Hepatocyte (in vitro differentiated cells): ENCODE measurements at regions not wholly inside any gene's neighbourhood (a gene's known extent, or its start where the extent isn't known, plus 50 kb on each side); places are given as distances from the start of the nearest gene placed in this dataset.

ENCODE experiments used
- DNase-seq: peaks from one replicate; pipeline ENCODE4 v3.0.0-alpha.2; 2016; ENCODE audit warnings: low spot score
- H2AFZ ChIP-seq: fragments of 200-600 bp; sonication (generic); 2 replicates; pipeline ENCODE4 v1.6.0; 2016; ENCODE audit warnings: antibody characterized with exemption, mild to moderate bottlenecking
- H3K27ac ChIP-seq: fragments of 200-600 bp; sonication (generic); 2 replicates; pipeline ENCODE4 v1.5.1; 2016; ENCODE audit warnings: mild to moderate bottlenecking
- H3K27me3 ChIP-seq: fragments of 200-600 bp; sonication (generic); 2 replicates; pipeline ENCODE4 v1.6.1; 2016
- H3K36me3 ChIP-seq: fragments of 200-600 bp; sonication (generic); replicated peaks from 2 replicates; pipeline ENCODE4 v1.5.1; 2016; ENCODE audit warnings: low read depth; ENCODE audit not compliant: insufficient read depth
- H3K4me1 ChIP-seq: fragments of 200-600 bp; sonication (generic); 2 replicates; pipeline ENCODE4 v1.5.1; 2016; ENCODE audit warnings: mild to moderate bottlenecking, moderate library complexity; ENCODE audit not compliant: insufficient read depth
- H3K4me2 ChIP-seq: fragments of 200-600 bp; sonication (generic); 2 replicates; pipeline ENCODE4 v1.6.0; 2016
- H3K4me3 ChIP-seq: fragments of 200-600 bp; sonication (generic); 2 replicates; pipeline ENCODE4 v1.5.1; 2016; ENCODE audit warnings: mild to moderate bottlenecking
- H3K79me2 ChIP-seq: fragments of 200-600 bp; sonication (generic); 2 replicates; pipeline ENCODE4 v1.6.0; 2017; ENCODE audit warnings: mild to moderate bottlenecking
- H3K9me2 ChIP-seq: fragments of 200-600 bp; sonication (generic); replicated peaks from 2 replicates; pipeline ENCODE4 v1.6.0; 2017; ENCODE audit warnings: mild to moderate bottlenecking; ENCODE audit not compliant: insufficient read depth
- H3K9me3 ChIP-seq: fragments of 200-600 bp; sonication (generic); 2 replicates; pipeline ENCODE4 v1.5.1; 2016; ENCODE audit warnings: low read depth, mild to moderate bottlenecking
- H4K20me1 ChIP-seq: fragments of 200-600 bp; sonication (generic); 2 replicates; pipeline ENCODE4 v1.6.0; 2016; ENCODE audit warnings: mild to moderate bottlenecking; ENCODE audit not compliant: insufficient read depth, poor library complexity, severe bottlenecking
- EZH2 ChIP-seq: fragments of 200-600 bp; sonication (generic); IDR thresholded peaks from 2 replicates; pipeline ENCODE4 v1.6.1; 2016; ENCODE audit warnings: antibody characterized with exemption, mild to moderate bottlenecking, borderline replicate concordance
- EZH2phosphoT487 ChIP-seq: fragments of 200-600 bp; sonication (generic); IDR thresholded peaks from one replicate; pipeline ENCODE4 v1.6.1; 2018; ENCODE audit warnings: antibody characterized with exemption, mild to moderate bottlenecking, low read depth, moderate library complexity; ENCODE audit not compliant: unreplicated experiment, severe bottlenecking
- WGBS: methylation state at CpG from one replicate; pipeline ENCODE4 v1.1.6; 2016; ENCODE audit warnings: low lambda C conversion rate; ENCODE audit errors: missing lambda C conversion rate; 5-methylcytosine and 5-hydroxymethylcytosine counted together
- TF ChIP-seq, protein P1 (sequence below): fragments of 200-600 bp; sonication (generic); IDR thresholded peaks from 2 replicates; pipeline ENCODE4 v1.5.1; 2016; ENCODE audit warnings: antibody characterized with exemption, mild to moderate bottlenecking; ENCODE audit not compliant: poor library complexity

DNA sequence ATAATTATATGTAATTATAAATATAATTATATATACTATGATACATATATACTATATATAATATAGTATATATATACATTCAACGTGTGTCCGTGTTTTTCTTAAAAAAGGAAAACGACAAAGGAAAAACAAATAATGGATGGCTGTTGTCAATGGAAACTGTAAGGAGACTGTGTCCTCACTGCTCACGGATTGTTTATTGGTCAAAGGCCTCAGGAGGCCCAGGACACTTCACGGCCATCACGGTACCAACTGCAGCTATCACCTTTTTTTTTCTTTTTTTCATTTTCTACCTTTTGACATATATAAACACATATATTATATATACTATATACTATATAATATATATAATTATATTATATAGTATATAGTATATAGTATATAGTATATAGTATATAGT is 113.4 kb downstream of the SPTSSA start:
- H3K4me3 ChIP-seq: no peak overlapping the region
- 90% methylated on average over 6 of the region's 6 CpGs for WGBS
- no peaks in the 10 kb centered on the region for H3K79me2 ChIP-seq
- H3K36me3 ChIP-seq: no peaks in the 10 kb centered on the region
- H3K9me2 ChIP-seq: no peaks in the 10 kb centered on the region
- H3K9me3 ChIP-seq: no peaks in the 10 kb centered on the region
- TF ChIP-seq EZH2: no peak
- TF ChIP-seq, protein P1, sequence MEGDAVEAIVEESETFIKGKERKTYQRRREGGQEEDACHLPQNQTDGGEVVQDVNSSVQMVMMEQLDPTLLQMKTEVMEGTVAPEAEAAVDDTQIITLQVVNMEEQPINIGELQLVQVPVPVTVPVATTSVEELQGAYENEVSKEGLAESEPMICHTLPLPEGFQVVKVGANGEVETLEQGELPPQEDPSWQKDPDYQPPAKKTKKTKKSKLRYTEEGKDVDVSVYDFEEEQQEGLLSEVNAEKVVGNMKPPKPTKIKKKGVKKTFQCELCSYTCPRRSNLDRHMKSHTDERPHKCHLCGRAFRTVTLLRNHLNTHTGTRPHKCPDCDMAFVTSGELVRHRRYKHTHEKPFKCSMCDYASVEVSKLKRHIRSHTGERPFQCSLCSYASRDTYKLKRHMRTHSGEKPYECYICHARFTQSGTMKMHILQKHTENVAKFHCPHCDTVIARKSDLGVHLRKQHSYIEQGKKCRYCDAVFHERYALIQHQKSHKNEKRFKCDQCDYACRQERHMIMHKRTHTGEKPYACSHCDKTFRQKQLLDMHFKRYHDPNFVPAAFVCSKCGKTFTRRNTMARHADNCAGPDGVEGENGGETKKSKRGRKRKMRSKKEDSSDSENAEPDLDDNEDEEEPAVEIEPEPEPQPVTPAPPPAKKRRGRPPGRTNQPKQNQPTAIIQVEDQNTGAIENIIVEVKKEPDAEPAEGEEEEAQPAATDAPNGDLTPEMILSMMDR: no peak
- H3K27ac ChIP-seq: no peak overlapping the region
- DNase-seq: no peak
- no peaks in the 10 kb centered on the region for H3K27me3 ChIP-seq
- no peaks in the 10 kb centered on the region for H4K20me1 ChIP-seq
- no peak overlapping the region for H3K4me2 ChIP-seq
- no peak overlapping the region for H2AFZ ChIP-seq
- H3K4me1 ChIP-seq: no peaks in the 10 kb centered on the region

DNA sequence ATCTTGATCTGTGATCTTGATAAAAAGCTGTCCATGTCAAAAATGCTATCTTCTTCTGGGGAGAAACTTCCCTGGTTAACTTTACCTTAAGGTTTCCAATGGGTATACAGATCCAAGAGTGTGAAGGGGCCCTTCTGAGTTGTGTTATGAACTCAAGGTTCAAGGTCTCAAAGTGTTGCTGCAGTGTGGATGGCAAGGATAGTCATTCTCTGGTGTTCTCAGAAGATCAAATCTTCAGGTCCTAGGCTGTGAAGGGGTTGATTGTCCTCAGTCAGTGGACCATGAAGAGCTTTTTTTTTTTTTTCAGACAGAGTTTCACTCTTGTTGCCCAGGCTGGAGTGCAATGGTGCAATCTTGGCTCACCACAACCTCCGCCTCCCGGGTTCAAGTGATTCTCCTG is 114.4 kb downstream of the SPTSSA start:
- TF ChIP-seq EZH2phosphoT487 (no peak), EZH2 (no peak)
- TF ChIP-seq, protein P1: no peak
- 100% methylated on average over 2 of the region's 2 CpGs for WGBS
- Histone ChIP-seq H3K27me3 (no peaks in the 10 kb centered on the region), H4K20me1 (no peaks in the 10 kb centered on the region), H2AFZ (no peak overlapping the region), H3K27ac (no peak overlapping the region), H3K9me3 (no peaks in the 10 kb centered on the region), H3K36me3 (no peaks in the 10 kb centered on the region), H3K4me1 (no peaks in the 10 kb centered on the region), H3K79me2 (no peaks in the 10 kb centered on the region), H3K9me2 (no peaks in the 10 kb centered on the region), H3K4me2 (no peak overlapping the region), H3K4me3 (no peak overlapping the region)
- DNase-seq: no peak

DNA sequence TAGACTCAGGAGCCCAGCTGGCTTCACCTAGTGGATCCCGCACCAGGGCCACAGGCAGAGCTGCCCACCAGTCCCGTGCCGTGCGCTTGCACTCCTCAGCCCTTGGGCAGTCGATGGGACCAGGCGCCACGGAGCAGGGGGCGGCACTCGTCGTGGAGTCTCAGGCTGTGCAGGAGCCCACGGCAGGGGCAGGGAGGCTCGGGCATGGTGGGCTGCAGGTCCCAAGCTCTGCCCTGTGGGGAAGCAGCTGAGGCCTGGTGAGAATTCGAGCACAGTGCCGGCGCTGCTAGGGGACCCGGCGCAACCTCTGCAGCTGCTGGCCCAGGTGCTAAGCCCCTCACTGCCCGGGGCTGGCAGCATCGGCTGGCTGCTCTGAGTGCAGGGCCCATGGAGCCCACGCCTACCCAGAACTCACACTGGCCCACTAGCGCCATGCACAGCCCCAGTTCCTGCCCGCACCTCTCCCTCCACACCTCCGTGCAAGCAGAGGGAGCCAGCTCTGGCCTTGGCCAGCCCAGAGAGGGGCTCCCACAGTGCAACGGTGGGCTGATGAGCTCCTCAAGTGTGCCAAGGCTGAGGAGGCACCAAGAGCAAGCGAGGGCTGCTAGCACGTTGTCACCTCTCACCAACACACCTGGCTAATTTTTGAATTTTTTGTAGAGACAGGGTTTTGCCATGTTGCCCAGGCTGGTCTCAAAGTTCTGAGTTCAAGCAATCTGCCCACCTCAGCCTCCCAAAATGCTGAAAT is 116.1 kb downstream of the SPTSSA start:
- H3K27me3 ChIP-seq: no peaks in the 10 kb centered on the region
- DNase-seq: no peak
- H3K36me3 ChIP-seq: no peaks in the 10 kb centered on the region
- no peaks in the 10 kb centered on the region for H3K9me3 ChIP-seq
- 88% methylated on average over 22 of the region's 26 CpGs for WGBS
- no peak overlapping the region for H2AFZ ChIP-seq
- no peaks in the 10 kb centered on the region for H3K9me2 ChIP-seq
- no peak overlapping the region for H3K4me3 ChIP-seq
- no peaks in the 10 kb centered on the region for H3K4me1 ChIP-seq
- no peak overlapping the region for H3K27ac ChIP-seq
- no peaks in the 10 kb centered on the region for H3K79me2 ChIP-seq
- no peak overlapping the region for H3K4me2 ChIP-seq
- TF ChIP-seq, protein P1: no peak
- TF ChIP-seq EZH2 (no peak), EZH2phosphoT487 (no peak)
- no peaks in the 10 kb centered on the region for H4K20me1 ChIP-seq

DNA sequence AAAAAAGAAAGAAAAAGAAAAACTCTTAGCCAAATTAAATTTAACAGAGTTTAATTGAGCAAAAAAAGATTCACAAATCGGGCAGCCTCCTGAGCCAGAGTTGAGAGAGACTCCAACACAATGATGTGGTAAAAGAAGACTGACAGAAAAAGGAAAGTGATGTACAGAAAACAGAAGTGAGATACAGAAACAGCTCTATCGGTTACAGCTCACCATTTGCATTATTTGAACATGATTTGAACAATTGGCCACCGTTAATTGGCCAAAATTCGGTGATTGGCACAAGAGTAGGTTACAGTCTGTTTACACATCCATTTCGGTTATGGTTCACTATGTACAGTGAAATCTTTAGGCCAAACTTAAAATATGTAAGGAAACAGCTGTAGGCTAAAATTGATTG is 117.7 kb downstream of the SPTSSA start:
- Histone ChIP-seq H3K79me2 (no peaks in the 10 kb centered on the region), H3K9me3 (no peaks in the 10 kb centered on the region), H3K36me3 (no peaks in the 10 kb centered on the region), H4K20me1 (no peaks in the 10 kb centered on the region), H3K27me3 (no peaks in the 10 kb centered on the region), H3K27ac (no peak overlapping the region), H3K4me1 (no peaks in the 10 kb centered on the region), H3K9me2 (no peaks in the 10 kb centered on the region), H2AFZ (no peak overlapping the region), H3K4me2 (no peak overlapping the region), H3K4me3 (no peak overlapping the region)
- TF ChIP-seq, protein P1: no peak
- TF ChIP-seq EZH2 (no peak), EZH2phosphoT487 (no peak)
- DNase-seq: no peak
- WGBS: 89% methylated on average over 5 of the region's 5 CpGs
